NCI-H187 treated with DMSO at 0.1 percent for 48 hours (cell line): ENCODE measurements at regions not wholly inside any gene's neighbourhood (a gene's known extent, or its start where the extent isn't known, plus 50 kb on each side); places are given as distances from the start of the nearest gene placed in this dataset.

Experiments used
- DNase-seq: peaks from one replicate; lab custom pipeline; 2025; lab: John Stamatoyannopoulos, UW

GRCh38 chr2:234674781-234675201, 177.9 kb upstream of the ARL4C start:
- no peak for DNase-seq

- no peak for DNase-seq
Measured at GRCh38 chr2:234673961-234674759, 177.3 kb upstream of the ARL4C start.

- no peak for DNase-seq
Measured at GRCh38 chr2:234673501-234673900, 176.6 kb upstream of the ARL4C start.

GRCh38 chr2:234672498-234673150, 175.7 kb upstream of the ARL4C start:
- no peak for DNase-seq

GRCh38 chr2:234671716-234672115, 174.8 kb upstream of the ARL4C start:
- DNase-seq: no peak

GRCh38 chr2:234671231-234671630, 174.3 kb upstream of the ARL4C start:
- DNase-seq: no peak

GRCh38 chr2:234670806-234671205, 173.9 kb upstream of the ARL4C start:
- DNase-seq: no peak

- no peak for DNase-seq
Measured at GRCh38 chr2:234670052-234670451, 173.2 kb upstream of the ARL4C start.

GRCh38 chr2:234669621-234670020, 172.7 kb upstream of the ARL4C start:
- no peak for DNase-seq

- DNase-seq: no peak
Measured at GRCh38 chr2:234669001-234669400, 172.1 kb upstream of the ARL4C start.

GRCh38 chr2:234666911-234667310, 170.0 kb upstream of the ARL4C start:
- DNase-seq: no peak

GRCh38 chr2:234665304-234665703, 168.4 kb upstream of the ARL4C start:
- DNase-seq: no peak

GRCh38 chr2:234661849-234662248, 165.0 kb upstream of the ARL4C start:
- no peak for DNase-seq

GRCh38 chr2:234661175-234661574, 164.3 kb upstream of the ARL4C start:
- no peak for DNase-seq

GRCh38 chr2:234655706-234656105, 158.8 kb upstream of the ARL4C start:
- no peak for DNase-seq

GRCh38 chr2:234650911-234651310, 154.0 kb upstream of the ARL4C start:
- no peak for DNase-seq

- DNase-seq: no peak
Measured at GRCh38 chr2:234649951-234650350, 153.1 kb upstream of the ARL4C start.

- DNase-seq: no peak
Measured at GRCh38 chr2:234643407-234643806, 146.5 kb upstream of the ARL4C start.

GRCh38 chr2:234641086-234641485, 144.2 kb upstream of the ARL4C start:
- DNase-seq: no peak

- no peak for DNase-seq
Measured at GRCh38 chr2:234640657-234641056, 143.8 kb upstream of the ARL4C start.

GRCh38 chr2:234638966-234639365, 142.1 kb upstream of the ARL4C start:
- DNase-seq: no peak

GRCh38 chr2:234635284-234635683, 138.4 kb upstream of the ARL4C start:
- no peak for DNase-seq

GRCh38 chr2:234633581-234634230, 136.8 kb upstream of the ARL4C start:
- no peak for DNase-seq
